ENCODE measurements at regions not wholly inside any gene's neighbourhood (a gene's known extent, or its start where the extent isn't known, plus 50 kb on each side); places are given as distances from the start of the nearest gene placed in this dataset.

DNA sequence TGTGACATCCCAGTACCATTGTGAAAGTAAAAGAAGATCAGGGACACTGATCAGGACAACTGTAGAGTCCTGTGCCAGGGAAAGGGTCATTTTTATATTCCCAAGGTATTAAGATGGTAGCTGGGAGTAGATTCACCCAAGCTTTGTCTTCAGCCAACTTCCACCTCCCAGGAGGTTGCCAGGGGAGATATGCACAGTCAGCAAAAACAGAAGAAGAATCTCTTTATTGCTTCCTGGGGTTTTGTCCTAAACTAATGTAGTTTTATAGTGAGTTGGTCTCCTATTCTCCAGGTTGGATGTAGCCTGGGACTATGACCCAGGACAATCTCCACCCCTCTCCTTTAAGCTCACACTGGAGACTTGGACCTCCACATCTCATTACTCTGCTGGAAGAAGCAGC is 139.2 kb downstream of the RAMP3 start (continued):
- no peak for TF ChIP-seq CTCF (IDR thresholded peaks at IDR 0.05 in 2 of 3, conservative IDR thresholded peaks at IDR 0.05 in 1 of 3; ENCODE audit: borderline replicate concordance in 1 of 3, insufficient read depth in 1 of 3, low read depth in 2 of 3, low read length in 2 of 3)
- TF ChIP-seq POLR2A (IDR thresholded peaks at IDR 0.05; ENCODE audit: borderline replicate concordance, extremely low read depth, insufficient read depth, insufficient read length) = no peak
- no peak for TF ChIP-seq RAD21 (IDR thresholded peaks at IDR 0.05; ENCODE audit: low read depth)
- TF ChIP-seq, protein P1, sequence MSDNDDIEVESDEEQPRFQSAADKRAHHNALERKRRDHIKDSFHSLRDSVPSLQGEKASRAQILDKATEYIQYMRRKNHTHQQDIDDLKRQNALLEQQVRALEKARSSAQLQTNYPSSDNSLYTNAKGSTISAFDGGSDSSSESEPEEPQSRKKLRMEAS (IDR thresholded peaks at IDR 0.05) = no peak
- no peak for TF ChIP-seq SP1 (IDR thresholded peaks at IDR 0.05; ENCODE audit: low read depth)
- TF ChIP-seq YY1 (IDR thresholded peaks at IDR 0.05; ENCODE audit: extremely low read depth, insufficient replicate concordance, low read depth, low read length) = no peak
- TF ChIP-seq, protein P2, sequence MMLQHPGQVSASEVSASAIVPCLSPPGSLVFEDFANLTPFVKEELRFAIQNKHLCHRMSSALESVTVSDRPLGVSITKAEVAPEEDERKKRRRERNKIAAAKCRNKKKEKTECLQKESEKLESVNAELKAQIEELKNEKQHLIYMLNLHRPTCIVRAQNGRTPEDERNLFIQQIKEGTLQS (IDR thresholded peaks at IDR 0.05) = no peak
- TF ChIP-seq ZFX (IDR thresholded peaks at IDR 0.05) = no peak
- TF ChIP-seq EZH2phosphoT487 (IDR thresholded peaks at IDR 0.05; ENCODE audit: borderline replicate concordance) = no peak

DNA sequence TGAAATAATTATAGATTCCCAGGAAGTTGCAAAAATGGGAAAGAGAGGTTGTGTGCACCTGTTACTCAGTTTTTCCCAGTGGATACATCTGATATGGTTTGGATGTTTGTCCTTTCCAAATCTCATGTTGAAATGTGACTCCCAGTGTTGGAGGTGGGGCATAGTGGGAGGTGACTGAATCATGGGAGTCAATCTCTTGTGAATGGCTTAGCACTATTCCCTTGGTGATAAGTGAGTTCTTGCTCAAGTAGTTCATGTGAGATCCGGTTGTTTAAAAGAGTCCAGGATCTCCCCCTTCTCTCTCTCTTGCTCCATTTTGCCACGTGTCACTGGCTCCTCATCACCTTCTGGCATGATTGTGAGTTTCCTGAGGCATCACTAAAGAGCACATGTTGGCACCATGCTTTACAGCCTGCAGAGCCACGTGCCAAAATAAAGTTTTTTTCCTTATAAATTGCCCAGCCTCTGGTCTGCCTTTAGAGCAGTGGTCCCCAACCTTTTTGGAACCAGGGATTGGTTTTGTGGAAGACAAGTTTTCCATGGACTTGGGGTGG is 149.2 kb downstream of the RAMP3 start:
- H3K9me3 ChIP-seq (ENCODE audit: control insufficient read depth in 1 of 2, insufficient read depth in 1 of 2, low read depth in 1 of 2, low read length in 2 of 2) = no peaks in the 10 kb centered on the region
- ATAC-seq (no peak), DNase-seq (ENCODE audit: low read depth, low spot score) (no peak)
- peaks cover 42% of the 10 kb centered on the region for H3K27me3 ChIP-seq (ENCODE audit: insufficient read depth, low read length)
- no TSS peak for BruUV-seq (replicated peaks)
- ChIA-PET CTCF (no interaction called here), POLR2A (no interaction called here), RAD21 (ENCODE audit: low non-redundant PET in 1 of 2, low total read pairs in 2 of 2, uncharacterized antibody in 2 of 2, unreplicated experiment in 2 of 2) (no interaction called here)
- H3K36me3 ChIP-seq (ENCODE audit: control insufficient read depth in 1 of 2, insufficient read depth in 2 of 2, low read length in 2 of 2) = no peaks in the 10 kb centered on the region
- no peak overlapping the region for H2AFZ ChIP-seq (ENCODE audit: low read depth, low read length, poor library complexity, severe bottlenecking)
- H3K79me2 ChIP-seq (ENCODE audit: insufficient read depth, low read length) = no peaks in the 10 kb centered on the region
- no peaks in the 10 kb centered on the region for H4K20me1 ChIP-seq (ENCODE audit: insufficient read depth)
- intact Hi-C loops (cut with micrococcal nuclease) = no loop called here
- no peak overlapping the region for H3K4me2 ChIP-seq (ENCODE audit: low read length)
- no peak overlapping the region for H3K4me3 ChIP-seq (replicated peaks in 1 of 2; ENCODE audit: low read depth in 1 of 2, low read length in 2 of 2)
- no peak overlapping the region for H3K27ac ChIP-seq (ENCODE audit: low read depth, low read length)
- H3K9me2 ChIP-seq (ENCODE audit: insufficient read depth) = no peaks in the 10 kb centered on the region
- no peak for TF ChIP-seq SRF (IDR thresholded peaks at IDR 0.05; ENCODE audit: low read depth)
- H3K9ac ChIP-seq (ENCODE audit: low read length) = no peak overlapping the region
- no peaks in the 10 kb centered on the region for H3K4me1 ChIP-seq (ENCODE audit: control insufficient read depth in 1 of 2, insufficient read depth in 2 of 2, low read length in 2 of 2)

Data from HCT116 (cell line).